IMR-90 (cell line): ENCODE measurements at regions not wholly inside any gene's neighbourhood (a gene's known extent, or its start where the extent isn't known, plus 50 kb on each side); places are given as distances from the start of the nearest gene placed in this dataset.

Experiments
- BHLHE40 ChIP-seq: fragments of 150-350 bp; IDR thresholded peaks from 2 replicates; pipeline ENCODE4 v1.6.1; 2016; ENCODE audit warnings: mild to moderate bottlenecking, low read depth, low read length
- CEBPB ChIP-seq: IDR thresholded peaks from 2 replicates; pipeline ENCODE4 v1.6.1; 2012; ENCODE audit warnings: low read depth, low read length, improper control_type of control experiment
- CTCF ChIP-seq: conservative IDR thresholded peaks from 2 replicates; pipeline ENCODE4 v1.5.1; 2012; ENCODE audit warnings: mild to moderate bottlenecking, low read depth, low read length, improper control_type of control experiment
- POLR2A ChIP-seq: IDR thresholded peaks from 2 replicates; pipeline ENCODE4 v1.6.1; 2012; ENCODE audit warnings: mild to moderate bottlenecking, low read depth, low read length

DNA sequence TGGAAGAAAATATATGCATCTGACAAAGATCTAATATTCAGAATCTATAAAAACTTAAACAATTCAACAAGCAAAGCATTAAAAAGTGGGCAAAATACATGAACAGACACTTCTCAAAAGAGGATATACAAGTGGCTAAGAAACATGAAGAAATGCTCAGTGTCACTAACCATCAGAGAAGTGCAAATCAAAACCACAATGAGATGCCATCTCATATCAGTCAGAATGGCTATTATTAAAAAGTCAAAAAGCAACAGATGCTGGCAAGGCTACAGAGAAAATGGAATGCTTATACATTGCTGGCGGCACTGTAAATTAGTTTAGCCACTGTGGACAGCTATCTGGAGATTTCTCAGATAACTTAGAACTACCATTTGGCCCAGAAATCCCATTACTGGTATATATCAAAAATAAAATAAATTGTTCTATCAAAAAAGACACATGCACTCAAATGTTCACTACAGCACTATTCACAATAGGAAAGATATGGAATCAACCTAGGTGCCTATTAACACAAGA is 179.5 kb downstream of the PCTP start:
- no peak for TF ChIP-seq BHLHE40
- no peak for TF ChIP-seq CTCF
- no peak for TF ChIP-seq CEBPB
- no peak for TF ChIP-seq POLR2A
